ENCODE measurements at regions not wholly inside any gene's neighbourhood (a gene's known extent, or its start where the extent isn't known, plus 50 kb on each side); places are given as distances from the start of the nearest gene placed in this dataset.

GRCh38 chr4:100722866-100723459, 205.1 kb upstream of the EMCN start:
- DNase-seq: no peak

- no peak for DNase-seq
Measured at GRCh38 chr4:100722133-100722532, 204.3 kb upstream of the EMCN start.

- DNase-seq: no peak
Measured at GRCh38 chr4:100721490-100721889, 203.7 kb upstream of the EMCN start.

GRCh38 chr4:100721077-100721476, 203.3 kb upstream of the EMCN start:
- no peak for DNase-seq

- no peak for DNase-seq
Measured at GRCh38 chr4:100716416-100716815, 198.6 kb upstream of the EMCN start.

GRCh38 chr4:100708776-100709175, 191.0 kb upstream of the EMCN start:
- no peak for DNase-seq

GRCh38 chr4:100707786-100708185, 190.0 kb upstream of the EMCN start:
- no peak for DNase-seq

- DNase-seq: no peak
Measured at GRCh38 chr4:100696531-100696930, 178.7 kb upstream of the EMCN start.

GRCh38 chr4:100695871-100696270, 178.0 kb upstream of the EMCN start:
- DNase-seq: no peak

- no peak for DNase-seq
Measured at GRCh38 chr4:100695039-100695654, 177.3 kb upstream of the EMCN start.

- no peak for DNase-seq
Measured at GRCh38 chr4:100694467-100694866, 176.6 kb upstream of the EMCN start.

- DNase-seq: no peak
Measured at GRCh38 chr4:100690812-100691211, 173.0 kb upstream of the EMCN start.

GRCh38 chr4:100688368-100688767, 170.5 kb upstream of the EMCN start:
- no peak for DNase-seq

- no peak for DNase-seq
Measured at GRCh38 chr4:100682477-100683218, 164.8 kb upstream of the EMCN start.

- no peak for DNase-seq
Measured at GRCh38 chr4:100681289-100681688, 163.5 kb upstream of the EMCN start.

- DNase-seq: no peak
Measured at GRCh38 chr4:100679926-100680325, 162.1 kb upstream of the EMCN start.

GRCh38 chr4:100674976-100675375, 157.2 kb upstream of the EMCN start:
- no peak for DNase-seq

GRCh38 chr4:100657187-100657586, 139.4 kb upstream of the EMCN start:
- no peak for DNase-seq

- DNase-seq: no peak
Measured at GRCh38 chr4:100651499-100652175, 133.8 kb upstream of the EMCN start.

GRCh38 chr4:100649417-100649816, 131.6 kb upstream of the EMCN start:
- no peak for DNase-seq

GRCh38 chr4:100644150-100644549, 126.3 kb upstream of the EMCN start:
- no peak for DNase-seq

- no peak for DNase-seq
Measured at GRCh38 chr4:100641336-100641735, 123.5 kb upstream of the EMCN start.

- DNase-seq: no peak
Measured at GRCh38 chr4:100635899-100636298, 118.1 kb upstream of the EMCN start.
